ENCODE measurements at regions not wholly inside any gene's neighbourhood (a gene's known extent, or its start where the extent isn't known, plus 50 kb on each side); places are given as distances from the start of the nearest gene placed in this dataset.

DNA sequence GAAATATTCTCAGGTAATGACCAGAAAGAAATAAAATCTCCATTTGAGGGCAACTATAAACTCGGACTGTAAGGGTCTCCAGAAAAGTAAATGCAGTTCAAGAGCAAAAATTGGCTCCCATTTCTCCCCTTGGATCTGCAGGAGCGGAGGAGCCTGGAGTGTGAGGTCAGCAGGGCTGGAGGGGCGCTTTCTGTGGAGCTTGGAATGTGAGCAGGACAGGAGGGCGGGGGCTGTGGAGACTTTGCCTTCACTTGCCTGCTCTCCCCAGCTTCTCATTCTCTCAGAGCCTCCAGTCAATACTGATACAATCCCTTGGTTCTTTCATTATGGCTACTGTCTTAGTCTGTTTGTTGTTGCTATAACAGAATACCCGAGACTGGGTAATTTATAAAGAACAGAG lies 162.8 kb upstream of the ANKH start:
- ChIA-PET CTCF (no interaction called here), POLR2A (ENCODE audit: low non-redundant PET) (no interaction called here)
- DNase-seq (ENCODE audit: low spot score), result no peak
- TF ChIP-seq, protein P1, sequence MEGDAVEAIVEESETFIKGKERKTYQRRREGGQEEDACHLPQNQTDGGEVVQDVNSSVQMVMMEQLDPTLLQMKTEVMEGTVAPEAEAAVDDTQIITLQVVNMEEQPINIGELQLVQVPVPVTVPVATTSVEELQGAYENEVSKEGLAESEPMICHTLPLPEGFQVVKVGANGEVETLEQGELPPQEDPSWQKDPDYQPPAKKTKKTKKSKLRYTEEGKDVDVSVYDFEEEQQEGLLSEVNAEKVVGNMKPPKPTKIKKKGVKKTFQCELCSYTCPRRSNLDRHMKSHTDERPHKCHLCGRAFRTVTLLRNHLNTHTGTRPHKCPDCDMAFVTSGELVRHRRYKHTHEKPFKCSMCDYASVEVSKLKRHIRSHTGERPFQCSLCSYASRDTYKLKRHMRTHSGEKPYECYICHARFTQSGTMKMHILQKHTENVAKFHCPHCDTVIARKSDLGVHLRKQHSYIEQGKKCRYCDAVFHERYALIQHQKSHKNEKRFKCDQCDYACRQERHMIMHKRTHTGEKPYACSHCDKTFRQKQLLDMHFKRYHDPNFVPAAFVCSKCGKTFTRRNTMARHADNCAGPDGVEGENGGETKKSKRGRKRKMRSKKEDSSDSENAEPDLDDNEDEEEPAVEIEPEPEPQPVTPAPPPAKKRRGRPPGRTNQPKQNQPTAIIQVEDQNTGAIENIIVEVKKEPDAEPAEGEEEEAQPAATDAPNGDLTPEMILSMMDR (conservative IDR thresholded peaks at IDR 0.05; ENCODE audit: low read depth), result no peak
- no peak overlapping the region for H3K27ac ChIP-seq

DNA sequence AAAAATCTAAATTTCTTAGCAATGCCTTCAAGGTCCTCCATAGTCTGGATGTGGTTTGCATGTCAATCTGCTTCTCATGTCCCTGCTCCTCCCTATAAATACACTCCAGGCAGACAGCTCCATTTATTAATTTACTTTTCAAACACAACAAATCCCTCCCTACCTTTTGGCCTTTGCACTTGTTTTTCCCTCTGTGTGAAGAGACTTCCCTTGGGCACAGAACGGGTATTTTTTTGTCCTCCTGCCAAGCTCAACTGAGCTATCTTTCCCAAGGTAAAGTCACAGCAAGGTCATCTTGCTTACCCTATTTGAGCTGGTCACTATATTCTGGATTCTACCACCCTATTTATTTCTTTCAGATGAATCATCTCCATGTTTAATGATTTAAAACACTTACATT lies 159.6 kb upstream of the ANKH start:
- TF ChIP-seq, protein P1 (conservative IDR thresholded peaks at IDR 0.05; ENCODE audit: low read depth), result no peak
- no peak overlapping the region for H3K27ac ChIP-seq
- ChIA-PET POLR2A (ENCODE audit: low non-redundant PET) (no interaction called here), CTCF (interaction anchor here (0.6 kb wide), 1 partner anchor 1520 kb away, joined by 3 read pairs; no protein-coding TSS in a partner anchor)
- no peak for DNase-seq (ENCODE audit: low spot score)

DNA sequence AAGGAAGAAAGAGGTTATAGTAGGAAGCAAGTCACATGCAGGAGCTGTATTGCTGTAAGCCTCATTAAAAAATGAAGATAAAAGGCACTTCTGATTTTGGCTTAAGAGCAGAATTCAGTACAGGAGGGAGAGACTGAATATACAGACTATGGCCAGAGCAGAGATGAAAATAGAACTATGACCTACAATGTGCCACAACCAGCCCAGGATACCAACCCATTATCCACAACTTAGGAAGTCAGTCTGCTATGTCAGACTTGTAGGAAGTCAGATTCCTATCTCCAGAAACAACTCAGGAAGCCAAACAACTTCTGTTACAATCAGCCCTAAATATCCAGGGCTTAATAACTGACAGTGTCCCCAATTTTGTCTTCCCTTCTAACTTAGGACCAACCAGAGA lies 156.2 kb upstream of the ANKH start:
- no peak overlapping the region for H3K27ac ChIP-seq
- ChIA-PET CTCF (no interaction called here), POLR2A (ENCODE audit: low non-redundant PET) (no interaction called here)
- TF ChIP-seq, protein P1 (conservative IDR thresholded peaks at IDR 0.05; ENCODE audit: low read depth), result no peak
- DNase-seq (ENCODE audit: low spot score), result no peak

DNA sequence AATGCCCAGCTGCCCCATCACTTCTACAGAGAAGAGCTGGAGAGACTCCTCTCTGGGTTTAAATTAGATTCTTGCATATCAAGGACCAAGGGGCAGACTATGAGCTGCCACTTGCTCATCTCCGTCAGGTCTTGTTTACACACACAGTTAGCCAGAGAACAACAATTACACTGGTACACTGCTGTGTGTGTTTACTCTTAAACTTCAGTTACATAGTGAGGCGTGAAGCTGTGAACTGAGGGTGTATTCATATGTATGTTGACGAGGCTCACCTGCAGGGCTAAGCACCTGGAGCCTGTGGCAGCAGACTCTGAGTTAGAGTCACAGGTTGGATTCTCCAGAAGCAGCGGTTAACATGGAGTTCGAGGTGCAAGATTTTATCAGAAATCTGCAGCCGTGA lies 155.4 kb upstream of the ANKH start:
- H3K27ac ChIP-seq, result no peak overlapping the region
- TF ChIP-seq, protein P1 (conservative IDR thresholded peaks at IDR 0.05; ENCODE audit: low read depth), result no peak
- CTCF ChIA-PET, result interaction anchor here (0.6 kb wide), 1 partner anchor 1323 kb away, joined by 4 read pairs; no protein-coding TSS in a partner anchor
- DNase-seq (ENCODE audit: low spot score), result no peak
- POLR2A ChIA-PET (ENCODE audit: low non-redundant PET), result no interaction called here

DNA sequence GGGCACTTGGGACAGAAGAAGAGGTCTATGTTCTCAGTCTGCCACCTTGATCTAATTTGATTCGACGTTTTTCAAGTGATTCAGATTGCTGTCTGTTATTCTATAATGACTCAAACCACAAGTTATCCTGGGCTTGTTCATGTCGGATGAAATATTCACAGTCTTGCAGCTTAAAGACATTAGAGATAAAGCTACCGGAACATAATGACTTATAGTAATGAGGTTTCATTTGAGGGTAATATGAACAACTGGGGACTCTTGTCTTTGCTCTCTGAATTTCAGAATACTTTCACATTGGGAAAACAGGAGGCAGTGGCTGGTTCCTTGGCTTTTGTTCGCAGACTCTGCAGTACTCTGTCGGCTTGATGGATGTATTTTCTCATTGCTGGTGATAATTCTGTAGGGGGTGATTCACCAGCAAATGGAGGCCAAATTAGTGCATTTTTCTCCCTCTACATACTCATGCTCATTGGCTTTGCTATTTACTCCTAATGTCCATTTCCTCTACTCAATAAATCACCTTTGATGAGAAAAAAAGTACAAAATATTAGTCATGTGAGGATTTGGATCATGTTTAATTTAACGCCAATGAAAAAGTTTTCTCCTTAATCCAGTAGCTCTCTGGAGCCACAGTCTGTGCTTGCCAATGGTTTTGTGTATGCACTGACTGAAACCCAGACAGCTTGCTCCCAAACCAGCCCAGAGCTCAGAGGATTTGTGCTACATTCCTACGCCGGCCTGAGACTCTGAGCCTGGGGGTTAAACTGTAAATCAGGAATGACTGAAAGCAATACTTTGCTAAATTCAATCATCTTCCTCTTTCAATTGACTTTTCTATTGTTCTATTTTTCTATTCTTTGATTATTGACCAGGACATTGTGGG lies 154.7 kb upstream of the ANKH start:
- POLR2A ChIA-PET (ENCODE audit: low non-redundant PET), result no interaction called here
- TF ChIP-seq, protein P1 (conservative IDR thresholded peaks at IDR 0.05; ENCODE audit: low read depth), result no peak
- CTCF ChIA-PET, result interaction anchor here (0.6 kb wide), 1 partner anchor 1323 kb away, joined by 4 read pairs; no protein-coding TSS in a partner anchor
- no peak overlapping the region for H3K27ac ChIP-seq
- no peak for DNase-seq (ENCODE audit: low spot score)

DNA sequence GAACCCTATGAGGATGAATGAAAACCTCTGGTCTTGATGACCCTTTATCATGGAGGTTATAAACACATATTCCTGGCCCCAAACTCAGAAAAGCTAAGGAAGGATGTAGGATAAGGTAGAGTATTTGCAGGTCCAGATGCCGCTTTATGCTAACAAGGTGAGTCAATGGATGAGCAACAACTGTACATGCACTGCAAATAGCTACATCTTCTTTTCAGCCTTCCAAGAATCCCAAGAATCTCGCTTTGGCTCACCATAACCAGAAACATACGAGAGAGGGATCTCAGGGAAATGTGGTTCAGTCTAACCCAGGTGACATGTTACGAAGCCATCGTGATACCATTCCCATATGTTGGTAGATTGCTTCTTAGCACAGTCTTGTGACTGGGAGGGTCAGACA lies 152.3 kb upstream of the ANKH start:
- ChIA-PET CTCF (interaction anchor here (0.6 kb wide), 1 partner anchor 138 kb away, joined by 3 read pairs; no protein-coding TSS in a partner anchor), POLR2A (ENCODE audit: low non-redundant PET) (no interaction called here)
- TF ChIP-seq, protein P1 (conservative IDR thresholded peaks at IDR 0.05; ENCODE audit: low read depth), result no peak
- H3K27ac ChIP-seq, result no peak overlapping the region
- no peak for DNase-seq (ENCODE audit: low spot score)

All from RWPE1 (cell line).